Natural killer cell treated with Interleukin-12 subunit alpha and Interleukin-12 subunit beta and Interleukin-15 and Interleukin-18, amount 100 ng/mL, for 72 hours (primary cell): ENCODE measurements at regions not wholly inside any gene's neighbourhood (a gene's known extent, or its start where the extent isn't known, plus 50 kb on each side); places are given as distances from the start of the nearest gene placed in this dataset.

Experiments used
- ATAC-seq, 2 donors: fragments of 150-1000 bp; cut with Tn5 transposase in 1 of 2; sonication (Bioruptor Pico), chemical (Tn5 transposase) in 1 of 2; 2 replicates each; pipeline ENCODE4 v1.10.0; 2021
- DNase-seq: peaks from one replicate; pipeline ENCODE4 v3.0.0; 2022; ENCODE audit warnings: low spot score
- H3K27ac Mint-ChIP-seq, 2 donors: 1 replicate in 1 of 2; 2 replicates in 1 of 2; pipeline ENCODE4 v1.8.0; 2022; ENCODE audit warnings: mixed read lengths in 2 of 2, mild to moderate bottlenecking in 1 of 2, moderate library complexity in 1 of 2
- H3K27me3 Mint-ChIP-seq, 2 donors: 1 replicate in 1 of 2; 2 replicates in 1 of 2; pipeline ENCODE4 v1.8.0; 2022; ENCODE audit warnings: mixed read lengths in 2 of 2
- H3K36me3 Mint-ChIP-seq: one replicate; pipeline ENCODE4 v1.8.0; 2022; ENCODE audit warnings: mixed read lengths
- H3K4me1 Mint-ChIP-seq, 2 donors: 1 replicate in 1 of 2; 2 replicates in 1 of 2; pipeline ENCODE4 v1.8.0; 2022; ENCODE audit warnings: low read depth in 2 of 2, mixed read lengths in 2 of 2, mild to moderate bottlenecking in 1 of 2
- H3K4me3 Mint-ChIP-seq: one replicate; pipeline ENCODE4 v1.8.0; 2022; ENCODE audit warnings: mixed read lengths
- H3K9me3 Mint-ChIP-seq: 2 replicates; pipeline ENCODE4 v1.8.0; 2022; ENCODE audit warnings: mixed read lengths

DNA sequence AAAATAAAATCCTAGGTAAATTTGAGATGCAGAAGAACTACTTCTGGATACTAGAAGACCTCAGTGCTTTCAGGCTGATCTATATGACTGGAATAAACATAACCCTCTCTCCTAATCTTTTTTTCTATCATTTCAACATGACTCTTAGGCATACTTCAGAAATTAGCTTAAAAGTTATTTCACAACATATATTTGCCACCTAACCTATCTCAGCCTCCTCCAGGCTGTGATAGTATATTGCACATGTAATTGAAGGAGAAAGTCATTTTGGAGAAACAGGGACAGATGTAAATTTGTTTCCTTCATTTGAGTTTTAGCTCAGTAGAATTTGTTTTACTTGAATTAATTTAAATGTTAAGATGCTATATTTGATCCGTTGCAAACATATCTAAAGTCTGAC, 1932.3 kb upstream of the CDH6 start:
- Mint-ChIP-seq H3K27ac (no peak overlapping the region), H3K36me3 (peaks cover 5% of the 10 kb centered on the region), H3K4me3 (no peak overlapping the region), H3K4me1 (no peaks in the 10 kb centered on the region), H3K27me3 (no peaks in the 10 kb centered on the region), H3K9me3 (peaks cover 14% of the 10 kb centered on the region)
- ATAC-seq = no peak
- no peak for DNase-seq

DNA sequence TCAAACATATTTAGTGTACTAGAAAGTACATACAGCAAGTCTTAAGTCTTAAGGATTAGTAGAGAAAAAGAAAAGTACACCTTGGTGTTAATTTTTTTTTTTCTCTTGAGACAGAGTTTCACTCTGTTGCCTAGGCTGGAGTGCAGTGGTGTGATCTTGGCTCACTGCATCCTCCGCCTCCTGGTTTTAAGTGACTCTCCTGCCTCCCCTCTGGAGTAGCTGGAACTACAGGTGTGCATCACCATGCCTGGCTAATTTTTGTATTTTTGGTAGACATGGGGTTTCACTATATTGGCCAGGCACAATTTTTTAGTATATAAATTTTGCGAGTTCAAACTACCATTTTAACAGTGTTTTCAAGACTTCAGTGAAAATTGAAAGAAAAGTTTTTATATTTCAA, 1941.1 kb upstream of the CDH6 start:
- Mint-ChIP-seq H3K27me3 (no peaks in the 10 kb centered on the region), H3K36me3 (no peaks in the 10 kb centered on the region), H3K27ac (no peak overlapping the region), H3K4me1 (no peaks in the 10 kb centered on the region), H3K9me3 (peaks cover 6% of the 10 kb centered on the region), H3K4me3 (no peak overlapping the region)
- DNase-seq = no peak
- ATAC-seq = no peak

GRCh38 chr5:29247346-29248028, 1946.0 kb upstream of the CDH6 start:
- H3K27ac Mint-ChIP-seq = no peak overlapping the region
- ATAC-seq (no peak), DNase-seq (no peak)
- H3K27me3 Mint-ChIP-seq = no peaks in the 10 kb centered on the region
- no peaks in the 10 kb centered on the region for H3K4me1 Mint-ChIP-seq
- no peak overlapping the region for H3K4me3 Mint-ChIP-seq
- H3K36me3 Mint-ChIP-seq = peaks cover 8% of the 10 kb centered on the region
- H3K9me3 Mint-ChIP-seq = peaks cover 14% of the 10 kb centered on the region

GRCh38 chr5:29240379-29240778, 1953.1 kb upstream of the CDH6 start:
- Mint-ChIP-seq H3K36me3 (peaks cover 10% of the 10 kb centered on the region), H3K4me1 (no peaks in the 10 kb centered on the region), H3K9me3 (peaks cover 10% of the 10 kb centered on the region), H3K27me3 (no peaks in the 10 kb centered on the region), H3K4me3 (no peak overlapping the region), H3K27ac (no peak overlapping the region)
- ATAC-seq (no peak), DNase-seq (no peak)

DNA sequence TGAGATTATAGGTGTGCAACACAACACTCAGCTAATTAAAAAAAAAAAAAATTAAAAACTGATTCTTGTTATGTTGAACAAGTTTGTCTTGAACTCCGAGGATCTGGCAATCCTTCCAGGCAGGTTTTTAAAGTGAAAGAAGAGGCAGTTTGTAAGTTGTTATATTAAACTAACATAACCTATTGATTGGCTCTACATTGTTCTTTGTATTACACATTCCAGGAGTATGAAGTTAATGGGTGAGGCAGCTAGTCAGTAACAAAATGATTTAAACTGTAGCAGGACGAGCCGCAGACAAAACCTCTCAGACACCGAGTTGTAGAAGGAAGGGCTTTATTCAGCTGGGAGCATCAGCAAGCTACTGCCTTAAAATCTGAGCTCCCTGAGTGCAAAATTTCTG, 1953.9 kb upstream of the CDH6 start:
- Mint-ChIP-seq H3K4me1 (no peaks in the 10 kb centered on the region), H3K4me3 (no peak overlapping the region), H3K27ac (no peak overlapping the region), H3K9me3 (peaks cover 8% of the 10 kb centered on the region), H3K36me3 (peaks cover 4% of the 10 kb centered on the region), H3K27me3 (no peaks in the 10 kb centered on the region)
- DNase-seq (no peak), ATAC-seq (no peak)

GRCh38 chr5:29238115-29238514, 1955.4 kb upstream of the CDH6 start:
- DNase-seq = no peak
- Mint-ChIP-seq H3K27ac (no peak overlapping the region), H3K4me3 (no peak overlapping the region), H3K36me3 (peaks cover 4% of the 10 kb centered on the region), H3K27me3 (no peaks in the 10 kb centered on the region), H3K4me1 (no peaks in the 10 kb centered on the region), H3K9me3 (peaks cover 8% of the 10 kb centered on the region)
- ATAC-seq = no peak

GRCh38 chr5:29231154-29231553, 1962.3 kb upstream of the CDH6 start:
- ATAC-seq = no peak
- Mint-ChIP-seq H3K27me3 (no peaks in the 10 kb centered on the region), H3K27ac (no peak overlapping the region), H3K4me1 (no peaks in the 10 kb centered on the region), H3K9me3 (peaks cover 7% of the 10 kb centered on the region), H3K36me3 (no peaks in the 10 kb centered on the region), H3K4me3 (no peak overlapping the region)
- DNase-seq = no peak

- Mint-ChIP-seq H3K27ac (no peak overlapping the region), H3K27me3 (no peaks in the 10 kb centered on the region), H3K36me3 (no peaks in the 10 kb centered on the region), H3K4me1 (no peaks in the 10 kb centered on the region), H3K9me3 (peaks cover 10% of the 10 kb centered on the region), H3K4me3 (no peak overlapping the region)
- no peak for ATAC-seq
- DNase-seq = no peak
Observed at GRCh38 chr5:29230591-29230990, 1962.9 kb upstream of the CDH6 start.

DNA sequence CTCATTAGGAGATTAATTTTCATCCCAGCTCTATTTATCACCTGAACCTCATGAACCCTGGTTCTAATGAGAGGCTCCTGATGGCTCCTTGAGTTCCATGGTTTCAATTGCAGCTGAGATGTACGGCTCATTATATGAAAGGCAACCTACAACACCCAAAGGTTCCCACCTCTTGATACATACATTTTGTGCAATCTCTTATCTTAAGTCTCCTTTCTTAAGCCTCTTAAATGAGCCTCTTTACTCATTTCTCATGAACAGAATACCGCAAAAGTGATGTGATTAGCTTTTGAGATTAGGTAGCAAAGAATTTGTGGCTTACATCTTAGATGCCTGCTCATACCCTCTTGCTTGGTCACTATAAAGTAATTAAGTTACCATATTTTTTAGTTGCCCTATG, 1964.0 kb upstream of the CDH6 start:
- no peak for ATAC-seq
- Mint-ChIP-seq H3K27me3 (no peaks in the 10 kb centered on the region), H3K36me3 (no peaks in the 10 kb centered on the region), H3K9me3 (peaks cover 10% of the 10 kb centered on the region), H3K4me3 (no peak overlapping the region), H3K4me1 (no peaks in the 10 kb centered on the region), H3K27ac (no peak overlapping the region)
- no peak for DNase-seq

GRCh38 chr5:29218138-29218537, 1975.3 kb upstream of the CDH6 start:
- ATAC-seq = no peak
- Mint-ChIP-seq H3K9me3 (peaks cover 3% of the 10 kb centered on the region), H3K36me3 (peaks cover 8% of the 10 kb centered on the region), H3K4me1 (no peaks in the 10 kb centered on the region), H3K27me3 (no peaks in the 10 kb centered on the region), H3K4me3 (no peak overlapping the region), H3K27ac (no peak overlapping the region)
- no peak for DNase-seq

GRCh38 chr5:29214839-29215238, 1978.6 kb upstream of the CDH6 start:
- Mint-ChIP-seq H3K4me1 (no peaks in the 10 kb centered on the region), H3K36me3 (peaks cover 8% of the 10 kb centered on the region), H3K27ac (no peak overlapping the region), H3K9me3 (peaks cover 8% of the 10 kb centered on the region), H3K27me3 (no peaks in the 10 kb centered on the region), H3K4me3 (no peak overlapping the region)
- ATAC-seq (no peak), DNase-seq (no peak)

- Mint-ChIP-seq H3K27me3 (no peaks in the 10 kb centered on the region), H3K9me3 (peaks cover 8% of the 10 kb centered on the region), H3K36me3 (peaks cover 4% of the 10 kb centered on the region), H3K27ac (no peak overlapping the region), H3K4me1 (no peaks in the 10 kb centered on the region), H3K4me3 (no peak overlapping the region)
- DNase-seq (no peak), ATAC-seq (no peak)
Observed at GRCh38 chr5:29213475-29213874, 1980.0 kb upstream of the CDH6 start.

DNA sequence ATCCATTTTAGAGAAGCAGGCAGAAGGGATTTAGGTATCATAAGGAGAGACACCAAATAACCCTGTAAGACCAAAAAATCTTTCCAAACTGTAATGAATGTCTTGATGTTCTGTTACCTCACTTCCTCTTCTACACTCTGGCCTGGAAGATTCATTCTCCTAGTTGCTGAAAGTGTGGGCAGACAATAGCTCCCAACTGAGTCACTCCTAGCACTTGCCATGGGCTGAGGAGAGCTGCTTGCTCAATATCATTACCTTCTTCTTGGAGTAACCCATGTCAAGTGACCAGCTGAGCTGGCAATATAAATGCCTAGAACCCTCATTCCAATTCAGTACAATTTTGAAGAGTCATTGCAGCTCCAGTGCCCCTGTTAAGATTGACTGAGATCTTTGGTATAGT, 1985.5 kb upstream of the CDH6 start:
- no peak overlapping the region for H3K4me3 Mint-ChIP-seq
- peaks cover 10% of the 10 kb centered on the region for H3K9me3 Mint-ChIP-seq
- ATAC-seq (no peak), DNase-seq (no peak)
- H3K27me3 Mint-ChIP-seq = no peaks in the 10 kb centered on the region
- no peak overlapping the region for H3K27ac Mint-ChIP-seq
- no peaks in the 10 kb centered on the region for H3K4me1 Mint-ChIP-seq
- no peaks in the 10 kb centered on the region for H3K36me3 Mint-ChIP-seq

DNA sequence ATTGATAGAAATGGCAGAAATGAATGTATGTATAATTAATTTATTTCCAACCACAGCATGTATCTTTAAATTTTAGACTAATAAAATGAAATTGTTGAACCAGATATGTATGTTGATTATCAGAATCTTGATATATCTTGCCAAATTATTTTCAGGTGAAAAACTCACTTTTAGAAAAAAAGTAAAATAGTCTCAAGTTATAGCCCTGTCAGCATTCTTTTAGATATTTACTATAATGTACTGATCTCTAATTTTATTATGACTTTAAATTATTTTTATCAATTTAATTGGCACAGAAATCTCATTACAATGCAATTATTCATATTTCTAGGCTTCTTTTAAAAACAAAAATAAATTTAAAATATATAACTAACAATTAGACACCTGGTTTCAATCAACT, 1990.4 kb upstream of the CDH6 start:
- H3K36me3 Mint-ChIP-seq = no peaks in the 10 kb centered on the region
- no peaks in the 10 kb centered on the region for H3K27me3 Mint-ChIP-seq
- no peak for DNase-seq
- no peaks in the 10 kb centered on the region for H3K4me1 Mint-ChIP-seq
- no peak overlapping the region for H3K4me3 Mint-ChIP-seq
- peaks cover 1% of the 10 kb centered on the region for H3K9me3 Mint-ChIP-seq
- ATAC-seq = no peak
- no peak overlapping the region for H3K27ac Mint-ChIP-seq
